Transverse colon (tissue), 4 donors: ENCODE measurements at regions not wholly inside any gene's neighbourhood (a gene's known extent, or its start where the extent isn't known, plus 50 kb on each side); places are given as distances from the start of the nearest gene placed in this dataset.

Experiments used
- CTCF ChIP-seq, 5 experiments: fragments of 200-600 bp in 3 of 5; fragments of 450-650 bp in 2 of 5; sonication (generic) in 3 of 5; IDR thresholded peaks; 1 replicate in 2 of 5; 2 replicates in 3 of 5; pipeline ENCODE4 v1.5.1; 2016 to 2017; ENCODE audit warnings: antibody characterized with exemption in 5 of 5, inconsistent platforms in 3 of 5, mild to moderate bottlenecking in 2 of 5, moderate library complexity in 1 of 5
- POLR2AphosphoS5 ChIP-seq, 3 donors: sonication (generic); formaldehyde crosslinking; IDR thresholded peaks; one replicate each; pipeline ENCODE4 v1.6.1; 2016; ENCODE audit warnings: antibody characterized with exemption in 3 of 3

DNA sequence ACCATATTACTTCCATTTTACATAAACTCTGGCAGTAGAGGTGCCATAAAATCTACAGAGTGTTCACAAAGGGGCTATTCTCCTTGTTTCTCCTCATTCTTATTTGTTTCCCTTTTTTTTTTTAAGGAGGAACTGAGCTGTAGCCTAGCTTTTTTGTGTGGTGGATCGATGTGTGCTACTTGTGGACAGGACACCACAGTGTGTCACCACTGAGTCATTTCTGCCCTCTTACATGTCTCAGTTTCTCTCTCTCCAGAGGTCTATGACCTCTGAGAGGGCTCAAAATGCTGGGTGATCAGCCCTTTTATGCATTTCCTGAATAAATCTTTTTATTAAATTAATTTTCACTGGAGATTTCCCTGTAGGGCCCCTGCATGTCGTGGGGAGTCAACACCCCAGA is 370.2 kb downstream of the ADGRD1 start:
- no peak for TF ChIP-seq POLR2AphosphoS5 (IDR thresholded peaks at IDR 0.05)
- TF ChIP-seq CTCF (IDR thresholded peaks at IDR 0.05) = no peak
